HepG2 (cell line): ENCODE measurements at regions not wholly inside any gene's neighbourhood (a gene's known extent, or its start where the extent isn't known, plus 50 kb on each side); places are given as distances from the start of the nearest gene placed in this dataset.

Experiments used
- ATAC-seq: fragments of 200-7000 bp; cut with Tn5 transposase; 3 replicates; pipeline ENCODE4 v1.9.1; 2020; ENCODE audit warnings: mild to moderate bottlenecking, moderate library complexity
- BruUV-seq: library from RNA; stranded (reverse); fragments of 400-500 nt; replicated peaks from 2 replicates; lab custom pipeline; 2021; lab: Mats Ljungman, UMichigan
- CTCF ChIA-PET: fragments of 300-600 bp; formaldehyde crosslinking; extraction: SDS; loops from one replicate; lab custom pipeline; 2021; ENCODE audit warnings: low total read pairs, inconsistent platforms, low intra/inter-chr PET ratio; lab: Yijun Ruan, JAX
- POLR2A ChIA-PET: fragments of 350-600 bp; sonication (Branson Sonifier 250); formaldehyde crosslinking; loops from one replicate; lab custom pipeline; 2020; ENCODE audit warnings: antibody characterized with exemption, inconsistent platforms; lab: Yijun Ruan, JAX
- DNase-seq: peaks from one replicate; pipeline ENCODE4 v3.0.0-alpha.2; 2015; ENCODE audit warnings: low spot score
- FAIRE-seq: peaks from 3 replicates; lab custom pipeline; 2011; peaks lifted over from hg19 to GRCh38; lab: Jason Lieb, UNC
- H2AFZ ChIP-seq: one replicate; pipeline ENCODE4 v1.6.1; 2011; ENCODE audit warnings: low read length, inconsistent platforms
- H3K27ac ChIP-seq: fragments of 300-600 bp; 3 replicates; pipeline ENCODE4 v1.8.0; 2011; ENCODE audit warnings: mixed run types, mild to moderate bottlenecking, mixed read lengths, low read length, inconsistent platforms; ENCODE audit not compliant: insufficient read depth; ENCODE audit errors: extremely low read length
- H3K27me3 ChIP-seq, 2 experiments: fragments of 200-600 bp in 1 of 2; 2 replicates in 1 of 2; 3 replicates in 1 of 2; pipeline versions ENCODE4 v1.6.0 to v1.8.0; 2011; ENCODE audit warnings: low read length in 2 of 2, mild to moderate bottlenecking in 2 of 2, moderate library complexity in 2 of 2, inconsistent platforms in 1 of 2; ENCODE audit not compliant: insufficient read depth in 2 of 2, control insufficient read depth in 1 of 2
- H3K36me3 ChIP-seq, 2 experiments: fragments of 200-600 bp in 1 of 2; replicated peaks in 1 of 2; 2 replicates in 1 of 2; 3 replicates in 1 of 2; pipeline versions ENCODE4 v1.5.1 to v1.8.0; 2011; ENCODE audit warnings: low read length in 2 of 2, inconsistent platforms in 1 of 2; ENCODE audit not compliant: insufficient read depth in 2 of 2, control insufficient read depth in 1 of 2
- H3K4me1 ChIP-seq: 2 replicates; pipeline ENCODE4 v1.5.1; 2012; ENCODE audit warnings: low read length, inconsistent platforms; ENCODE audit not compliant: insufficient read depth
- H3K4me2 ChIP-seq: 2 replicates; pipeline ENCODE4 v1.6.0; 2011; ENCODE audit warnings: low read depth, low read length, inconsistent platforms
- H3K4me3 ChIP-seq, 3 experiments: fragments of 200-600 bp in 1 of 3; sonication (generic), shearing (Covaris generic) in 1 of 3; replicated peaks in 1 of 3; 2 replicates each; pipeline ENCODE4 v1.5.1; 2011 to 2016; ENCODE audit warnings: low read length in 3 of 3, inconsistent platforms in 2 of 3, low read depth in 2 of 3, mild to moderate bottlenecking in 2 of 3, control low read depth in 1 of 3, mixed read lengths in 1 of 3; ENCODE audit not compliant: insufficient read depth in 1 of 3
- H3K79me2 ChIP-seq: one replicate; pipeline ENCODE4 v1.6.1; 2011; ENCODE audit warnings: low read length, inconsistent platforms; ENCODE audit not compliant: insufficient read depth
- H3K9ac ChIP-seq: 2 replicates; pipeline ENCODE4 v1.6.0; 2011; ENCODE audit warnings: mild to moderate bottlenecking, low read depth, low read length, inconsistent platforms; ENCODE audit not compliant: insufficient read depth
- H3K9me3 ChIP-seq: 2 replicates; pipeline ENCODE4 v1.5.1; 2012; ENCODE audit warnings: mild to moderate bottlenecking, low read length
- H4K20me1 ChIP-seq: 2 replicates; pipeline ENCODE4 v1.6.0; 2011; ENCODE audit warnings: inconsistent platforms, mild to moderate bottlenecking, low read length, moderate library complexity; ENCODE audit not compliant: insufficient read depth
- CCAR2 ChIP-seq: fragments of 200-400 bp; formaldehyde crosslinking; optimal IDR thresholded peaks from 2 replicates; pipeline ENCODE3; 2018; ENCODE audit warnings: low read depth, mild to moderate bottlenecking, low read length, moderate library complexity
- HIVEP1 ChIP-seq: sonication (generic); formaldehyde crosslinking; IDR thresholded peaks from 2 replicates; pipeline ENCODE4 v1.4.0; 2020; ENCODE audit warnings: mild to moderate bottlenecking, missing genetic modification reagents
- NFYB ChIP-seq: sonication (generic); formaldehyde crosslinking; IDR thresholded peaks from 2 replicates; pipeline ENCODE4 v1.4.0; 2020; ENCODE audit warnings: missing genetic modification reagents
- NONO ChIP-seq, 2 experiments: fragments of 450-650 bp in 1 of 2; sonication (generic) in 1 of 2; formaldehyde crosslinking in 1 of 2; IDR thresholded peaks in 1 of 2; conservative IDR thresholded peaks in 1 of 2; 2 replicates each; pipeline versions ENCODE4 v1.6.1 to v1.8.0; 2017 to 2022; ENCODE audit warnings: mild to moderate bottlenecking in 1 of 2, missing genetic modification reagents in 1 of 2, moderate library complexity in 1 of 2
- NR1H2 ChIP-seq: sonication (generic); formaldehyde crosslinking; IDR thresholded peaks from 2 replicates; pipeline ENCODE4 v1.8.1; 2022; ENCODE audit warnings: low read depth, missing genetic modification reagents, borderline replicate concordance
- SKI ChIP-seq: fragments of 450-650 bp; IDR thresholded peaks from one replicate; pipeline ENCODE4 v1.6.1; 2018; ENCODE audit warnings: mild to moderate bottlenecking; ENCODE audit not compliant: partially characterized antibody
- TAF15 ChIP-seq: fragments of 200-400 bp; formaldehyde crosslinking; IDR thresholded peaks from one replicate; pipeline ENCODE4 v1.6.1; 2018; ENCODE audit warnings: mild to moderate bottlenecking, low read depth, low read length; ENCODE audit not compliant: poor library complexity, severe bottlenecking
- THYN1 ChIP-seq: sonication (generic); formaldehyde crosslinking; IDR thresholded peaks from 2 replicates; pipeline ENCODE4 v1.8.1; 2023; ENCODE audit warnings: low read depth, mild to moderate bottlenecking, moderate library complexity, missing genetic modification reagents, borderline replicate concordance
- U2AF2 ChIP-seq: fragments of 200-400 bp; formaldehyde crosslinking; IDR thresholded peaks from 2 replicates; pipeline ENCODE4 v1.6.1; 2017; ENCODE audit warnings: low read depth, mild to moderate bottlenecking, low read length
- ZMYM4 ChIP-seq: sonication (generic); formaldehyde crosslinking; IDR thresholded peaks from 2 replicates; pipeline ENCODE4 v1.8.1; 2023; ENCODE audit warnings: mild to moderate bottlenecking, missing genetic modification reagents
- ZNF496 ChIP-seq: sonication (generic); formaldehyde crosslinking; IDR thresholded peaks from 2 replicates; pipeline ENCODE4 v1.8.1; 2023; ENCODE audit warnings: mild to moderate bottlenecking, moderate library complexity, missing genetic modification reagents; ENCODE audit not compliant: insufficient replicate concordance
- WGBS: methylation state at CpG from one replicate; pipeline ENCODE4 v1.1.6; 2017; ENCODE audit warnings: low lambda C conversion rate; 5-methylcytosine and 5-hydroxymethylcytosine counted together
- in situ Hi-C: cut with HindIII; loops from 2 replicates; pipeline ENCODE4 v1.10.0; 2017; ENCODE audit warnings: low pct_unique_long_range_greater_than_20kb; ENCODE audit not compliant: extremely low pct_ligation_motif_present
- intact Hi-C: fragments of 100-400 bp; cut with micrococcal nuclease; formaldehyde crosslinking; loops from one replicate; pipeline ENCODE4 v1.10.0; 2022; ENCODE audit not compliant: unreplicated experiment
- TF ChIP-seq, protein P1 (sequence below): sonication (generic); formaldehyde crosslinking; IDR thresholded peaks from 2 replicates; pipeline ENCODE4 v1.4.0; 2020; ENCODE audit warnings: mild to moderate bottlenecking, low read depth, missing genetic modification reagents
- TF ChIP-seq, protein P2 (sequence below): sonication (generic); formaldehyde crosslinking; IDR thresholded peaks from 2 replicates; pipeline ENCODE4 v1.8.0; 2022; ENCODE audit warnings: missing genetic modification reagents, mild to moderate bottlenecking, inconsistent platforms, borderline replicate concordance
- TF ChIP-seq, protein P3 (sequence below): sonication (generic); formaldehyde crosslinking; IDR thresholded peaks from 2 replicates; pipeline ENCODE4 v1.4.0; 2020; ENCODE audit warnings: missing genetic modification reagents, borderline replicate concordance
- TF ChIP-seq, protein P4 (sequence below): sonication (generic); formaldehyde crosslinking; IDR thresholded peaks from 2 replicates; pipeline ENCODE4 v1.4.0; 2020; ENCODE audit warnings: missing genetic modification reagents

DNA sequence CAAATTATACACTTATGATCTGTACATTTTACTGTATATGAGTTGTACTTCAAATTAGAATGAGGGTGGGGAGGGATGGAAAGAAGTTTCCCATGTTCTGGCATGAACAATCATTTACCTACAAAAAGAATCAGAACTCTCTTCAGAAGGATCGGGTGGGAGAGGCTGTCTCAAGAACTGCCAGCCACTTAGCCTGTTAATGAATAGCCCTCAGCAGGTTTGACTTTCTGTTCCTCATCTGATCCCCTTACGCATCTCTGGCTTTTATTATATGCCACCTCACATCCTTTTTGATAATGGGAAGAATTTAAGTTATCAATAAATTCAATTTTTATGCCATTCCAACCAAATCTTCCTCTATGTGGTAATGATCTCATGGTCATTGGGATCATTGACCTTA is 168.3 kb upstream of the TGFBR2 start:
- no peak overlapping the region for H3K27ac ChIP-seq
- ATAC-seq (no peak), FAIRE-seq (no peak), DNase-seq (no peak)
- intact Hi-C loops, result no loop called here
- BruUV-seq, result no TSS peak
- no peak overlapping the region for H3K9ac ChIP-seq
- no peak overlapping the region for H3K4me2 ChIP-seq
- no peak overlapping the region for H3K4me3 ChIP-seq
- H3K27me3 ChIP-seq, result no peaks in the 10 kb centered on the region
- no peaks in the 10 kb centered on the region for H3K36me3 ChIP-seq
- ChIA-PET POLR2A (no interaction called here), CTCF (no interaction called here)
- in situ Hi-C loops, result no loop called here
- H4K20me1 ChIP-seq, result no peaks in the 10 kb centered on the region
- peaks cover 19% of the 10 kb centered on the region for H3K4me1 ChIP-seq
- H2AFZ ChIP-seq, result no peak overlapping the region
- H3K79me2 ChIP-seq, result no peaks in the 10 kb centered on the region
- WGBS, result 94% methylated on average over 2 of the region's 2 CpGs
- H3K9me3 ChIP-seq, result no peaks in the 10 kb centered on the region
- no peak for TF ChIP-seq NR1H2
- no peak for TF ChIP-seq HIVEP1 (CRISPR knock-in tag)
- TF ChIP-seq ZMYM4 (CRISPR knock-in tag), result no peak
- TF ChIP-seq, protein P1, sequence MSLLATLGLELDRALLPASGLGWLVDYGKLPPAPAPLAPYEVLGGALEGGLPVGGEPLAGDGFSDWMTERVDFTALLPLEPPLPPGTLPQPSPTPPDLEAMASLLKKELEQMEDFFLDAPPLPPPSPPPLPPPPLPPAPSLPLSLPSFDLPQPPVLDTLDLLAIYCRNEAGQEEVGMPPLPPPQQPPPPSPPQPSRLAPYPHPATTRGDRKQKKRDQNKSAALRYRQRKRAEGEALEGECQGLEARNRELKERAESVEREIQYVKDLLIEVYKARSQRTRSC (CRISPR knock-in tag), result no peak
- no peak for TF ChIP-seq ZNF496 (CRISPR knock-in tag)
- TF ChIP-seq SKI, result no peak
- no peak for TF ChIP-seq CCAR2
- TF ChIP-seq TAF15, result no peak
- TF ChIP-seq THYN1 (CRISPR knock-in tag), result no peak
- TF ChIP-seq, protein P2, sequence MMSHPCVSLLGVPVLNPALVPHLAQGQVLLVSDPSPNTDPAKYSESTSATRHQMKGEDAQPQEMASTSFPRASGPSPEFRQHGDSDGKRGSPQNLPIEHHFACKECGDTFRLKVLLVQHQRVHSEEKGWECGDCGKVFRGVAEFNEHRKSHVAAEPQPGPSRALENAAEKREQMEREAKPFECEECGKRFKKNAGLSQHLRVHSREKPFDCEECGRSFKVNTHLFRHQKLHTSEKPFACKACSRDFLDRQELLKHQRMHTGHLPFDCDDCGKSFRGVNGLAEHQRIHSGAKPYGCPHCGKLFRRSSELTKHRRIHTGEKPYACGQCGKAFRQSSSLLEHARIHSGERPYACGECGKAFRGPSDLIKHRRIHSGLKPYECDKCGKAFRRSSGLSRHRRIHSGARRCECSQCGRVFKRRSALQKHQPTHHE (CRISPR knock-in tag), result no peak
- no peak for TF ChIP-seq NFYB (CRISPR knock-in tag)
- TF ChIP-seq, protein P3, sequence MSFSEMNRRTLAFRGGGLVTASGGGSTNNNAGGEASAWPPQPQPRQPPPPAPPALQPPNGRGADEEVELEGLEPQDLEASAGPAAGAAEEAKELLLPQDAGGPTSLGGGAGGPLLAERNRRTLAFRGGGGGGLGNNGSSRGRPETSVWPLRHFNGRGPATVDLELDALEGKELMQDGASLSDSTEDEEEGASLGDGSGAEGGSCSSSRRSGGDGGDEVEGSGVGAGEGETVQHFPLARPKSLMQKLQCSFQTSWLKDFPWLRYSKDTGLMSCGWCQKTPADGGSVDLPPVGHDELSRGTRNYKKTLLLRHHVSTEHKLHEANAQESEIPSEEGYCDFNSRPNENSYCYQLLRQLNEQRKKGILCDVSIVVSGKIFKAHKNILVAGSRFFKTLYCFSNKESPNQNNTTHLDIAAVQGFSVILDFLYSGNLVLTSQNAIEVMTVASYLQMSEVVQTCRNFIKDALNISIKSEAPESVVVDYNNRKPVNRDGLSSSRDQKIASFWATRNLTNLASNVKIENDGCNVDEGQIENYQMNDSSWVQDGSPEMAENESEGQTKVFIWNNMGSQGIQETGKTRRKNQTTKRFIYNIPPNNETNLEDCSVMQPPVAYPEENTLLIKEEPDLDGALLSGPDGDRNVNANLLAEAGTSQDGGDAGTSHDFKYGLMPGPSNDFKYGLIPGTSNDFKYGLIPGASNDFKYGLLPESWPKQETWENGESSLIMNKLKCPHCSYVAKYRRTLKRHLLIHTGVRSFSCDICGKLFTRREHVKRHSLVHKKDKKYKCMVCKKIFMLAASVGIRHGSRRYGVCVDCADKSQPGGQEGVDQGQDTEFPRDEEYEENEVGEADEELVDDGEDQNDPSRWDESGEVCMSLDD (CRISPR knock-in tag), result no peak
- TF ChIP-seq NONO (IDR thresholded peaks at IDR 0.05), result no peak
- no peak for TF ChIP-seq NONO (CRISPR knock-in tag; conservative IDR thresholded peaks at IDR 0.05)
- TF ChIP-seq, protein P4, sequence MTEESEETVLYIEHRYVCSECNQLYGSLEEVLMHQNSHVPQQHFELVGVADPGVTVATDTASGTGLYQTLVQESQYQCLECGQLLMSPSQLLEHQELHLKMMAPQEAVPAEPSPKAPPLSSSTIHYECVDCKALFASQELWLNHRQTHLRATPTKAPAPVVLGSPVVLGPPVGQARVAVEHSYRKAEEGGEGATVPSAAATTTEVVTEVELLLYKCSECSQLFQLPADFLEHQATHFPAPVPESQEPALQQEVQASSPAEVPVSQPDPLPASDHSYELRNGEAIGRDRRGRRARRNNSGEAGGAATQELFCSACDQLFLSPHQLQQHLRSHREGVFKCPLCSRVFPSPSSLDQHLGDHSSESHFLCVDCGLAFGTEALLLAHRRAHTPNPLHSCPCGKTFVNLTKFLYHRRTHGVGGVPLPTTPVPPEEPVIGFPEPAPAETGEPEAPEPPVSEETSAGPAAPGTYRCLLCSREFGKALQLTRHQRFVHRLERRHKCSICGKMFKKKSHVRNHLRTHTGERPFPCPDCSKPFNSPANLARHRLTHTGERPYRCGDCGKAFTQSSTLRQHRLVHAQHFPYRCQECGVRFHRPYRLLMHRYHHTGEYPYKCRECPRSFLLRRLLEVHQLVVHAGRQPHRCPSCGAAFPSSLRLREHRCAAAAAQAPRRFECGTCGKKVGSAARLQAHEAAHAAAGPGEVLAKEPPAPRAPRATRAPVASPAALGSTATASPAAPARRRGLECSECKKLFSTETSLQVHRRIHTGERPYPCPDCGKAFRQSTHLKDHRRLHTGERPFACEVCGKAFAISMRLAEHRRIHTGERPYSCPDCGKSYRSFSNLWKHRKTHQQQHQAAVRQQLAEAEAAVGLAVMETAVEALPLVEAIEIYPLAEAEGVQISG (CRISPR knock-in tag), result no peak
- no peak for TF ChIP-seq U2AF2
